Liver (tissue), 3 donors: ENCODE measurements at regions not wholly inside any gene's neighbourhood (a gene's known extent, or its start where the extent isn't known, plus 50 kb on each side); places are given as distances from the start of the nearest gene placed in this dataset.

Experiments used
- ATF3 ChIP-seq: IDR thresholded peaks from 2 replicates; pipeline ENCODE4 v1.6.1; 2016; ENCODE audit warnings: antibody characterized with exemption
- EGR1 ChIP-seq, 2 donors: IDR thresholded peaks; 2 replicates each; pipeline ENCODE4 v1.6.1; 2016 to 2018; ENCODE audit warnings: antibody characterized with exemption in 2 of 2, low read depth in 2 of 2
- FOXA1 ChIP-seq: IDR thresholded peaks from 2 replicates; pipeline ENCODE4 v1.6.1; 2016; ENCODE audit warnings: antibody characterized with exemption
- GABPA ChIP-seq, 2 donors: IDR thresholded peaks in 1 of 2; conservative IDR thresholded peaks in 1 of 2; 2 replicates each; pipeline ENCODE4 v1.6.1; 2016; ENCODE audit warnings: antibody characterized with exemption in 2 of 2, mild to moderate bottlenecking in 1 of 2, moderate library complexity in 1 of 2
- JUND ChIP-seq, 2 donors: IDR thresholded peaks; 2 replicates each; pipeline ENCODE4 v1.6.1; 2016; ENCODE audit warnings: antibody characterized with exemption in 2 of 2
- MAX ChIP-seq: IDR thresholded peaks from 2 replicates; pipeline ENCODE4 v1.6.1; 2016; ENCODE audit warnings: antibody characterized with exemption
- NR2F2 ChIP-seq: IDR thresholded peaks from 2 replicates; pipeline ENCODE4 v1.6.1; 2016; ENCODE audit warnings: antibody characterized with exemption
- RAD21 ChIP-seq, 2 donors: IDR thresholded peaks; 2 replicates each; pipeline ENCODE4 v1.6.1; 2016; ENCODE audit warnings: antibody characterized with exemption in 2 of 2, mild to moderate bottlenecking in 2 of 2
- RXRA ChIP-seq, 2 donors: IDR thresholded peaks; 2 replicates each; pipeline ENCODE4 v1.6.1; 2017 to 2018; ENCODE audit warnings: antibody characterized with exemption in 2 of 2, mild to moderate bottlenecking in 1 of 2
- TAF1 ChIP-seq: conservative IDR thresholded peaks from 2 replicates; pipeline ENCODE4 v1.6.1; 2016; ENCODE audit warnings: antibody characterized with exemption, mild to moderate bottlenecking
- YY1 ChIP-seq: IDR thresholded peaks from 2 replicates; pipeline ENCODE4 v1.6.1; 2016; ENCODE audit warnings: antibody characterized with exemption, mild to moderate bottlenecking
- ZBTB33 ChIP-seq: IDR thresholded peaks from 2 replicates; pipeline ENCODE4 v1.6.1; 2016; ENCODE audit warnings: antibody characterized with exemption
- TF ChIP-seq, protein P1 (sequence below): fragments of 150-350 bp; IDR thresholded peaks from 2 replicates; pipeline ENCODE4 v1.5.1; 2017; ENCODE audit warnings: improper control_type of control experiment, low read depth, low read length; ENCODE audit not compliant: missing input control
- TF ChIP-seq, protein P2 (sequence below): IDR thresholded peaks from 2 replicates; pipeline ENCODE4 v1.6.1; 2016; ENCODE audit warnings: antibody characterized with exemption, mild to moderate bottlenecking
- donor health status: healthy.
- donor health status: healthy.

DNA sequence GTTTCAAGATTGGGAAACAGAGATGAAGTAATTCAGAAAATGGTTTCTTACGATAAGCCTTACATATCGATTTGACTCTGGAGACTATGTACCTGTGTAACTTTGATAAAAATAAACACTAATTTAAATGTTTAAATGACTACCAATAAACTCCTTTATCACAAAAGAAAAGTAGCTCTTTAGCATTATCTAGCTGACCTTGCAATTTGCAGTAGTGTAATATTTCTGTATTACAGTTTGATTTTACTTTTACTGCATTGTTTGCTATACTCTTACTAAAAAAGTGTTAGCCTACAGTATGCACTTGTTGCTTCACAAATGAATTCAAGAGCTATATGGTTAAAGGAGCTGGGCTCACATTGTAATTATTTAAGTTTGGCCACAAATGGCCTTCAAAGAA, 77.8 kb upstream of the ZNF804B start:
- TF ChIP-seq, protein P1, sequence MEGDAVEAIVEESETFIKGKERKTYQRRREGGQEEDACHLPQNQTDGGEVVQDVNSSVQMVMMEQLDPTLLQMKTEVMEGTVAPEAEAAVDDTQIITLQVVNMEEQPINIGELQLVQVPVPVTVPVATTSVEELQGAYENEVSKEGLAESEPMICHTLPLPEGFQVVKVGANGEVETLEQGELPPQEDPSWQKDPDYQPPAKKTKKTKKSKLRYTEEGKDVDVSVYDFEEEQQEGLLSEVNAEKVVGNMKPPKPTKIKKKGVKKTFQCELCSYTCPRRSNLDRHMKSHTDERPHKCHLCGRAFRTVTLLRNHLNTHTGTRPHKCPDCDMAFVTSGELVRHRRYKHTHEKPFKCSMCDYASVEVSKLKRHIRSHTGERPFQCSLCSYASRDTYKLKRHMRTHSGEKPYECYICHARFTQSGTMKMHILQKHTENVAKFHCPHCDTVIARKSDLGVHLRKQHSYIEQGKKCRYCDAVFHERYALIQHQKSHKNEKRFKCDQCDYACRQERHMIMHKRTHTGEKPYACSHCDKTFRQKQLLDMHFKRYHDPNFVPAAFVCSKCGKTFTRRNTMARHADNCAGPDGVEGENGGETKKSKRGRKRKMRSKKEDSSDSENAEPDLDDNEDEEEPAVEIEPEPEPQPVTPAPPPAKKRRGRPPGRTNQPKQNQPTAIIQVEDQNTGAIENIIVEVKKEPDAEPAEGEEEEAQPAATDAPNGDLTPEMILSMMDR, result no peak
- TF ChIP-seq NR2F2, result no peak
- no peak for TF ChIP-seq RXRA (IDR thresholded peaks at IDR 0.05)
- TF ChIP-seq YY1, result no peak
- no peak for TF ChIP-seq MAX
- no peak for TF ChIP-seq RAD21 (IDR thresholded peaks at IDR 0.05)
- TF ChIP-seq EGR1 (IDR thresholded peaks at IDR 0.05; ENCODE audit: low read depth in 2 of 2), result no peak
- TF ChIP-seq ZBTB33, result no peak
- no peak for TF ChIP-seq GABPA (IDR thresholded peaks at IDR 0.05 in 1 of 2, conservative IDR thresholded peaks at IDR 0.05 in 1 of 2)
- TF ChIP-seq FOXA1, result no peak
- TF ChIP-seq, protein P2, sequence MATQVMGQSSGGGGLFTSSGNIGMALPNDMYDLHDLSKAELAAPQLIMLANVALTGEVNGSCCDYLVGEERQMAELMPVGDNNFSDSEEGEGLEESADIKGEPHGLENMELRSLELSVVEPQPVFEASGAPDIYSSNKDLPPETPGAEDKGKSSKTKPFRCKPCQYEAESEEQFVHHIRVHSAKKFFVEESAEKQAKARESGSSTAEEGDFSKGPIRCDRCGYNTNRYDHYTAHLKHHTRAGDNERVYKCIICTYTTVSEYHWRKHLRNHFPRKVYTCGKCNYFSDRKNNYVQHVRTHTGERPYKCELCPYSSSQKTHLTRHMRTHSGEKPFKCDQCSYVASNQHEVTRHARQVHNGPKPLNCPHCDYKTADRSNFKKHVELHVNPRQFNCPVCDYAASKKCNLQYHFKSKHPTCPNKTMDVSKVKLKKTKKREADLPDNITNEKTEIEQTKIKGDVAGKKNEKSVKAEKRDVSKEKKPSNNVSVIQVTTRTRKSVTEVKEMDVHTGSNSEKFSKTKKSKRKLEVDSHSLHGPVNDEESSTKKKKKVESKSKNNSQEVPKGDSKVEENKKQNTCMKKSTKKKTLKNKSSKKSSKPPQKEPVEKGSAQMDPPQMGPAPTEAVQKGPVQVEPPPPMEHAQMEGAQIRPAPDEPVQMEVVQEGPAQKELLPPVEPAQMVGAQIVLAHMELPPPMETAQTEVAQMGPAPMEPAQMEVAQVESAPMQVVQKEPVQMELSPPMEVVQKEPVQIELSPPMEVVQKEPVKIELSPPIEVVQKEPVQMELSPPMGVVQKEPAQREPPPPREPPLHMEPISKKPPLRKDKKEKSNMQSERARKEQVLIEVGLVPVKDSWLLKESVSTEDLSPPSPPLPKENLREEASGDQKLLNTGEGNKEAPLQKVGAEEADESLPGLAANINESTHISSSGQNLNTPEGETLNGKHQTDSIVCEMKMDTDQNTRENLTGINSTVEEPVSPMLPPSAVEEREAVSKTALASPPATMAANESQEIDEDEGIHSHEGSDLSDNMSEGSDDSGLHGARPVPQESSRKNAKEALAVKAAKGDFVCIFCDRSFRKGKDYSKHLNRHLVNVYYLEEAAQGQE, result no peak
- no peak for TF ChIP-seq JUND (IDR thresholded peaks at IDR 0.05)
- no peak for TF ChIP-seq ATF3
- no peak for TF ChIP-seq TAF1
